HepG2 (cell line): ENCODE measurements at regions not wholly inside any gene's neighbourhood (a gene's known extent, or its start where the extent isn't known, plus 50 kb on each side); places are given as distances from the start of the nearest gene placed in this dataset.
A peak's percentile ranks its signal among the peaks of the same experiment; 100 is the strongest.

Source experiments
- ATAC-seq: fragments of 200-7000 bp; cut with Tn5 transposase; 3 replicates; pipeline ENCODE4 v1.9.1; 2020; ENCODE audit warnings: mild to moderate bottlenecking, moderate library complexity
- BruUV-seq: library from RNA; stranded (reverse); fragments of 400-500 nt; replicated peaks from 2 replicates; lab custom pipeline; 2021; lab: Mats Ljungman, UMichigan
- CTCF ChIA-PET: fragments of 300-600 bp; formaldehyde crosslinking; extraction: SDS; loops from one replicate; lab custom pipeline; 2021; ENCODE audit warnings: low total read pairs, inconsistent platforms, low intra/inter-chr PET ratio; lab: Yijun Ruan, JAX
- POLR2A ChIA-PET: fragments of 350-600 bp; sonication (Branson Sonifier 250); formaldehyde crosslinking; loops from one replicate; lab custom pipeline; 2020; ENCODE audit warnings: antibody characterized with exemption, inconsistent platforms; lab: Yijun Ruan, JAX
- DNase-seq: peaks from one replicate; pipeline ENCODE4 v3.0.0-alpha.2; 2015; ENCODE audit warnings: low spot score
- FAIRE-seq: peaks from 3 replicates; lab custom pipeline; 2011; peaks lifted over from hg19 to GRCh38; lab: Jason Lieb, UNC
- H2AFZ ChIP-seq: one replicate; pipeline ENCODE4 v1.6.1; 2011; ENCODE audit warnings: low read length, inconsistent platforms
- H3K27ac ChIP-seq: fragments of 300-600 bp; 3 replicates; pipeline ENCODE4 v1.8.0; 2011; ENCODE audit warnings: mixed run types, mild to moderate bottlenecking, mixed read lengths, low read length, inconsistent platforms; ENCODE audit not compliant: insufficient read depth; ENCODE audit errors: extremely low read length
- H3K27me3 ChIP-seq, 2 experiments: fragments of 200-600 bp in 1 of 2; 2 replicates in 1 of 2; 3 replicates in 1 of 2; pipeline versions ENCODE4 v1.6.0 to v1.8.0; 2011; ENCODE audit warnings: low read length in 2 of 2, mild to moderate bottlenecking in 2 of 2, moderate library complexity in 2 of 2, inconsistent platforms in 1 of 2; ENCODE audit not compliant: insufficient read depth in 2 of 2, control insufficient read depth in 1 of 2
- H3K36me3 ChIP-seq, 2 experiments: fragments of 200-600 bp in 1 of 2; replicated peaks in 1 of 2; 2 replicates in 1 of 2; 3 replicates in 1 of 2; pipeline versions ENCODE4 v1.5.1 to v1.8.0; 2011; ENCODE audit warnings: low read length in 2 of 2, inconsistent platforms in 1 of 2; ENCODE audit not compliant: insufficient read depth in 2 of 2, control insufficient read depth in 1 of 2
- H3K4me1 ChIP-seq: 2 replicates; pipeline ENCODE4 v1.5.1; 2012; ENCODE audit warnings: low read length, inconsistent platforms; ENCODE audit not compliant: insufficient read depth
- H3K4me2 ChIP-seq: 2 replicates; pipeline ENCODE4 v1.6.0; 2011; ENCODE audit warnings: low read depth, low read length, inconsistent platforms
- H3K4me3 ChIP-seq, 3 experiments: fragments of 200-600 bp in 1 of 3; sonication (generic), shearing (Covaris generic) in 1 of 3; replicated peaks in 1 of 3; 2 replicates each; pipeline ENCODE4 v1.5.1; 2011 to 2016; ENCODE audit warnings: low read length in 3 of 3, inconsistent platforms in 2 of 3, low read depth in 2 of 3, mild to moderate bottlenecking in 2 of 3, control low read depth in 1 of 3, mixed read lengths in 1 of 3; ENCODE audit not compliant: insufficient read depth in 1 of 3
- H3K79me2 ChIP-seq: one replicate; pipeline ENCODE4 v1.6.1; 2011; ENCODE audit warnings: low read length, inconsistent platforms; ENCODE audit not compliant: insufficient read depth
- H3K9ac ChIP-seq: 2 replicates; pipeline ENCODE4 v1.6.0; 2011; ENCODE audit warnings: mild to moderate bottlenecking, low read depth, low read length, inconsistent platforms; ENCODE audit not compliant: insufficient read depth
- H3K9me3 ChIP-seq: 2 replicates; pipeline ENCODE4 v1.5.1; 2012; ENCODE audit warnings: mild to moderate bottlenecking, low read length
- H4K20me1 ChIP-seq: 2 replicates; pipeline ENCODE4 v1.6.0; 2011; ENCODE audit warnings: inconsistent platforms, mild to moderate bottlenecking, low read length, moderate library complexity; ENCODE audit not compliant: insufficient read depth
- BHLHE40 ChIP-seq: IDR thresholded peaks from 2 replicates; pipeline ENCODE4 v1.6.1; 2011; ENCODE audit warnings: low read length, improper control_type of control experiment
- CHD4 ChIP-seq: fragments of 200-600 bp; sonication (generic); IDR thresholded peaks from 2 replicates; pipeline ENCODE4 v1.7.0; 2017; ENCODE audit warnings: mild to moderate bottlenecking, low read length, borderline replicate concordance
- ESRRA ChIP-seq: sonication (generic); formaldehyde crosslinking; IDR thresholded peaks from 2 replicates; pipeline ENCODE4 v1.5.1; 2020; ENCODE audit warnings: mild to moderate bottlenecking, low read depth, missing genetic modification reagents
- KDM5A ChIP-seq: fragments of 200-600 bp; sonication (generic); IDR thresholded peaks from 2 replicates; pipeline ENCODE4 v1.7.0; 2018; ENCODE audit warnings: antibody characterized with exemption, mild to moderate bottlenecking, low read length, borderline replicate concordance
- KLF9 ChIP-seq: IDR thresholded peaks from 2 replicates; pipeline ENCODE4 v1.6.1; 2016; ENCODE audit warnings: low read depth
- MTF2 ChIP-seq: sonication (generic); formaldehyde crosslinking; IDR thresholded peaks from 2 replicates; pipeline ENCODE4 v1.5.0; 2020; ENCODE audit warnings: missing genetic modification reagents, borderline replicate concordance
- NBN ChIP-seq: fragments of 450-650 bp; conservative IDR thresholded peaks from 2 replicates; pipeline ENCODE4 v1.6.1; 2017
- NFE2L2 ChIP-seq: fragments of 150-350 bp; IDR thresholded peaks from 2 replicates; pipeline ENCODE4 v1.6.1; 2014; ENCODE audit warnings: low read length
- PHF21A ChIP-seq: sonication (generic); formaldehyde crosslinking; IDR thresholded peaks from 2 replicates; pipeline ENCODE4 v1.5.0; 2020; ENCODE audit warnings: mild to moderate bottlenecking, missing genetic modification reagents
- ZBTB1 ChIP-seq: sonication (generic); formaldehyde crosslinking; IDR thresholded peaks from 2 replicates; pipeline ENCODE4 v1.4.0; 2020; ENCODE audit warnings: missing genetic modification reagents, borderline replicate concordance
- ZNF12 ChIP-seq: sonication (generic); formaldehyde crosslinking; IDR thresholded peaks from 2 replicates; pipeline ENCODE4 v1.5.0; 2020; ENCODE audit warnings: missing genetic modification reagents
- ZNF260 ChIP-seq: sonication (generic); formaldehyde crosslinking; IDR thresholded peaks from 2 replicates; pipeline ENCODE4 v1.4.0; 2020; ENCODE audit warnings: missing genetic modification reagents, low read depth, mild to moderate bottlenecking, borderline replicate concordance
- WGBS: methylation state at CpG from one replicate; pipeline ENCODE4 v1.1.6; 2017; ENCODE audit warnings: low lambda C conversion rate; 5-methylcytosine and 5-hydroxymethylcytosine counted together
- in situ Hi-C: cut with HindIII; loops from 2 replicates; pipeline ENCODE4 v1.10.0; 2017; ENCODE audit warnings: low pct_unique_long_range_greater_than_20kb; ENCODE audit not compliant: extremely low pct_ligation_motif_present
- intact Hi-C: fragments of 100-400 bp; cut with micrococcal nuclease; formaldehyde crosslinking; loops from one replicate; pipeline ENCODE4 v1.10.0; 2022; ENCODE audit not compliant: unreplicated experiment
- TF ChIP-seq, protein P1 (sequence below): sonication (generic); formaldehyde crosslinking; IDR thresholded peaks from 2 replicates; pipeline ENCODE4 v1.5.0; 2020; ENCODE audit warnings: missing genetic modification reagents, mild to moderate bottlenecking, borderline replicate concordance
- TF ChIP-seq, protein P2 (sequence below): IDR thresholded peaks from 2 replicates; pipeline ENCODE4 v1.6.1; 2012; ENCODE audit warnings: inconsistent platforms
- TF ChIP-seq, protein P3 (sequence below): sonication (generic); formaldehyde crosslinking; IDR thresholded peaks from 2 replicates; pipeline ENCODE4 v1.9.0; 2021; ENCODE audit warnings: missing genetic modification reagents, borderline replicate concordance

DNA sequence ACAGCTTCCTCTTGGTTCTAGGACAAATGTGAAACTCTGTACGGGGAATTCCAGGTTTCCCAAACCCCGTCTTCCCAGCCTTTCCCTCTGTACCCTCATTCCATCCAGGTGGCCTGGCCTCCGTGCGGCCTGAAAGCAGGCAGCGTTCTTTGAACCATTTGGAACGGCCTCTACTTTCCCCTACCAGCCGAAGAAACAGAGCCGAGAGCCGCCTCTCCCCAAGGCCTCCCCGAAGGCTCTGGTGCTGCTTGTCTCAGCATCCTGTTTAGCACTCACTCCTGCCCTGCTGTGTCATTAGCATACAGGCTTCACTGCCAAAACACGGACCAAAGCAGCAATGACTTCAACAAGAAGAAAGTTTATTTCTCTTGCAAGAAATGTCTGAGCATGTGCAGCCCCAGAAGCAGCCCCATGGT, 137.7 kb downstream of the HSD17B3 start:
- Histone ChIP-seq H3K9me3 (no peaks in the 10 kb centered on the region), H3K36me3 (no peaks in the 10 kb centered on the region), H3K27ac (no peak overlapping the region)
- FAIRE-seq (no peak), DNase-seq (no peak)
- 0 out of 2 replicates have a peak, but pooled peaks have one; percentile 65 for TF ChIP-seq ZNF12 (CRISPR knock-in tag)
- TF ChIP-seq CHD4, result no peak
- TF ChIP-seq, all 625 proteins: peak for 1
- Histone ChIP-seq H3K4me2 (no peak overlapping the region), H3K9ac (no peak overlapping the region), H3K4me3 (no peak overlapping the region), H3K4me1 (peaks cover 12% of the 10 kb centered on the region), H3K79me2 (no peaks in the 10 kb centered on the region), H3K27me3 (peaks cover 2 to 32% of the 10 kb centered on the region in 2 experiments; a peak in 3 of 5 replicates), H2AFZ (no peak overlapping the region), H4K20me1 (no peaks in the 10 kb centered on the region)
- no TSS peak for BruUV-seq
- CTCF ChIA-PET, result no interaction called here
- intact Hi-C loops (no loop called here), in situ Hi-C loops (no loop called here)
- 62% methylated on average over 11 of the region's 11 CpGs for WGBS
- POLR2A ChIA-PET, result no interaction called here
- ATAC-seq, result no peak

DNA sequence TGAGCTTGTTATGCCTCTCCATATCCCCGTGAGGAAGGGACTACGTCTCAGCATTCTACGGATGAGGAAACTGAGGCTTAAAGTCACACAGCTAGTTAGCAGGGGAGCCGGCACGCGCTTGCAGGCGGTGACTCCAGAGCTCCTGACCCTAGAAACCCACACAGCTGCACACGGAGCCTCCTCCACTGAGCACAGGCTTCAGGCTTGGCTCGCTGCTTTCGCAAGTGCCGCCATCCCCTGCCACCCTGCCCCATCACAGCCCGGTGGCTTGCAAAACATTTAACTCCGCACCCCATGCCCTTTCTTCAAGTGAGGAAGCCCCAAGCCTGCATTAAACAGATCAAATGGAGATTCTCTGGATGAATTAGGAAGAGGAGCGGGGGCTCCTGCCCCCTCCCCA, 138.3 kb downstream of the HSD17B3 start:
- Histone ChIP-seq H3K79me2 (no peaks in the 10 kb centered on the region), H2AFZ (no peak overlapping the region), H3K36me3 (no peaks in the 10 kb centered on the region), H3K4me3 (no peak overlapping the region), H3K9ac (no peak overlapping the region), H3K4me2 (no peak overlapping the region), H3K27ac (no peak overlapping the region), H4K20me1 (no peaks in the 10 kb centered on the region), H3K4me1 (peaks cover 6% of the 10 kb centered on the region; the same call in 1 of the 2 replicates), H3K27me3 (peaks cover 1 to 29% of the 10 kb centered on the region in 2 experiments; a peak in 3 of 5 replicates), H3K9me3 (no peaks in the 10 kb centered on the region)
- BruUV-seq, result no TSS peak
- CTCF ChIA-PET, result no interaction called here
- POLR2A ChIA-PET, result no interaction called here
- ATAC-seq, result no peak
- no peak for FAIRE-seq
- DNase-seq, result no peak
- intact Hi-C loops, result no loop called here
- in situ Hi-C loops, result no loop called here
- 66% methylated on average over 11 of the region's 14 CpGs for WGBS
- TF ChIP-seq PHF21A (CRISPR knock-in tag) (no peak), ZNF260 (no peak), KDM5A (no peak), KLF9 (CRISPR knock-in tag) (no peak), NFE2L2 (no peak), NBN (no peak), ZBTB1 (CRISPR knock-in tag) (no peak), MTF2 (CRISPR knock-in tag) (no peak), BHLHE40 (no peak), ESRRA (CRISPR knock-in tag) (no peak)
- TF ChIP-seq, protein P1, sequence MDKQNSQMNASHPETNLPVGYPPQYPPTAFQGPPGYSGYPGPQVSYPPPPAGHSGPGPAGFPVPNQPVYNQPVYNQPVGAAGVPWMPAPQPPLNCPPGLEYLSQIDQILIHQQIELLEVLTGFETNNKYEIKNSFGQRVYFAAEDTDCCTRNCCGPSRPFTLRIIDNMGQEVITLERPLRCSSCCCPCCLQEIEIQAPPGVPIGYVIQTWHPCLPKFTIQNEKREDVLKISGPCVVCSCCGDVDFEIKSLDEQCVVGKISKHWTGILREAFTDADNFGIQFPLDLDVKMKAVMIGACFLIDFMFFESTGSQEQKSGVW (CRISPR knock-in tag), result no peak
- TF ChIP-seq, protein P2, sequence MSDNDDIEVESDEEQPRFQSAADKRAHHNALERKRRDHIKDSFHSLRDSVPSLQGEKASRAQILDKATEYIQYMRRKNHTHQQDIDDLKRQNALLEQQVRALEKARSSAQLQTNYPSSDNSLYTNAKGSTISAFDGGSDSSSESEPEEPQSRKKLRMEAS, result no peak
- TF ChIP-seq, protein P3, sequence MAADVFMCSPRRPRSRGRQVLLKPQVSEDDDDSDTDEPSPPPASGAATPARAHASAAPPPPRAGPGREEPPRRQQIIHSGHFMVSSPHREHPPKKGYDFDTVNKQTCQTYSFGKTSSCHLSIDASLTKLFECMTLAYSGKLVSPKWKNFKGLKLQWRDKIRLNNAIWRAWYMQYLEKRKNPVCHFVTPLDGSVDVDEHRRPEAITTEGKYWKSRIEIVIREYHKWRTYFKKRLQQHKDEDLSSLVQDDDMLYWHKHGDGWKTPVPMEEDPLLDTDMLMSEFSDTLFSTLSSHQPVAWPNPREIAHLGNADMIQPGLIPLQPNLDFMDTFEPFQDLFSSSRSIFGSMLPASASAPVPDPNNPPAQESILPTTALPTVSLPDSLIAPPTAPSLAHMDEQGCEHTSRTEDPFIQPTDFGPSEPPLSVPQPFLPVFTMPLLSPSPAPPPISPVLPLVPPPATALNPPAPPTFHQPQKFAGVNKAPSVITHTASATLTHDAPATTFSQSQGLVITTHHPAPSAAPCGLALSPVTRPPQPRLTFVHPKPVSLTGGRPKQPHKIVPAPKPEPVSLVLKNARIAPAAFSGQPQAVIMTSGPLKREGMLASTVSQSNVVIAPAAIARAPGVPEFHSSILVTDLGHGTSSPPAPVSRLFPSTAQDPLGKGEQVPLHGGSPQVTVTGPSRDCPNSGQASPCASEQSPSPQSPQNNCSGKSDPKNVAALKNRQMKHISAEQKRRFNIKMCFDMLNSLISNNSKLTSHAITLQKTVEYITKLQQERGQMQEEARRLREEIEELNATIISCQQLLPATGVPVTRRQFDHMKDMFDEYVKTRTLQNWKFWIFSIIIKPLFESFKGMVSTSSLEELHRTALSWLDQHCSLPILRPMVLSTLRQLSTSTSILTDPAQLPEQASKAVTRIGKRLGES, result no peak
